ENCODE measurements at regions not wholly inside any gene's neighbourhood (a gene's known extent, or its start where the extent isn't known, plus 50 kb on each side); places are given as distances from the start of the nearest gene placed in this dataset.

GRCh38 chr3:177715980-177716379, 518.7 kb upstream of the TBL1XR1 start:
- TF ChIP-seq TOX (CRISPR knock-in tag; IDR thresholded peaks at IDR 0.05; ENCODE audit: borderline replicate concordance) (no peak), ZFP3 (CRISPR knock-in tag; IDR thresholded peaks at IDR 0.05) (no peak), OSR1 (CRISPR knock-in tag; IDR thresholded peaks at IDR 0.05) (no peak), ARNTL (CRISPR knock-in tag; IDR thresholded peaks at IDR 0.05; ENCODE audit: borderline replicate concordance, low read depth) (no peak), CSDC2 (CRISPR knock-in tag; IDR thresholded peaks at IDR 0.05) (no peak)

Measured in SK-N-SH treated with all-trans-retinoic acid at 6 μM for 48 hours (cell line).